Mesothelial cell of epicardium (in vitro differentiated cells): ENCODE measurements at regions not wholly inside any gene's neighbourhood (a gene's known extent, or its start where the extent isn't known, plus 50 kb on each side); places are given as distances from the start of the nearest gene placed in this dataset.

Experiments
- DNase-seq, 2 experiments: peaks; one replicate each; pipeline ENCODE4 v3.0.0; 2021; ENCODE audit warnings: low spot score in 2 of 2; ENCODE audit not compliant: unreplicated experiment in 2 of 2
- H3K27ac Mint-ChIP-seq: 2 replicates; pipeline ENCODE4 v1.8.0; 2021; ENCODE audit warnings: mixed read lengths
- H3K27me3 Mint-ChIP-seq: 2 replicates; pipeline ENCODE4 v1.8.0; 2021; ENCODE audit warnings: low read depth, mixed read lengths
- H3K36me3 Mint-ChIP-seq: 2 replicates; pipeline ENCODE4 v1.8.0; 2021; ENCODE audit warnings: mixed read lengths
- H3K4me1 Mint-ChIP-seq: 2 replicates; pipeline ENCODE4 v1.8.0; 2021; ENCODE audit warnings: mixed read lengths
- H3K4me3 Mint-ChIP-seq: 2 replicates; pipeline ENCODE4 v1.8.0; 2021; ENCODE audit warnings: mild to moderate bottlenecking, moderate library complexity, mixed read lengths
- H3K9me3 Mint-ChIP-seq: 2 replicates; pipeline ENCODE4 v1.8.0; 2021; ENCODE audit warnings: mixed read lengths
- CTCF ChIP-seq: fragments of 200-600 bp; sonication (generic); IDR thresholded peaks from one replicate; pipeline ENCODE4 v1.5.0; 2021; ENCODE audit warnings: antibody characterized with exemption; ENCODE audit not compliant: unreplicated experiment

GRCh38 chr11:134705858-134706257 lies 293.8 kb upstream of the B3GAT1 start:
- H3K27ac Mint-ChIP-seq: no peak overlapping the region
- H3K9me3 Mint-ChIP-seq: no peaks in the 10 kb centered on the region
- H3K4me1 Mint-ChIP-seq: no peaks in the 10 kb centered on the region
- H3K27me3 Mint-ChIP-seq: peaks cover 42% of the 10 kb centered on the region
- no peak overlapping the region for H3K4me3 Mint-ChIP-seq
- no peak for DNase-seq
- TF ChIP-seq CTCF: no peak
- H3K36me3 Mint-ChIP-seq: no peaks in the 10 kb centered on the region

GRCh38 chr11:134702827-134703226 lies 290.8 kb upstream of the B3GAT1 start:
- no peak overlapping the region for H3K27ac Mint-ChIP-seq
- TF ChIP-seq CTCF: no peak
- no peak for DNase-seq
- peaks cover 49% of the 10 kb centered on the region for H3K27me3 Mint-ChIP-seq
- H3K4me1 Mint-ChIP-seq: no peaks in the 10 kb centered on the region
- no peaks in the 10 kb centered on the region for H3K36me3 Mint-ChIP-seq
- H3K4me3 Mint-ChIP-seq: no peak overlapping the region
- no peaks in the 10 kb centered on the region for H3K9me3 Mint-ChIP-seq

GRCh38 chr11:134701564-134702165 lies 289.6 kb upstream of the B3GAT1 start:
- no peaks in the 10 kb centered on the region for H3K9me3 Mint-ChIP-seq
- H3K27ac Mint-ChIP-seq: no peak overlapping the region
- H3K36me3 Mint-ChIP-seq: no peaks in the 10 kb centered on the region
- no peak overlapping the region for H3K4me3 Mint-ChIP-seq
- no peaks in the 10 kb centered on the region for H3K4me1 Mint-ChIP-seq
- DNase-seq: no peak
- TF ChIP-seq CTCF: no peak
- peaks cover 44% of the 10 kb centered on the region for H3K27me3 Mint-ChIP-seq

GRCh38 chr11:134700101-134700640 lies 288.1 kb upstream of the B3GAT1 start:
- DNase-seq: no peak
- Mint-ChIP-seq H3K27ac (no peak overlapping the region), H3K4me1 (no peaks in the 10 kb centered on the region), H3K27me3 (peaks cover 45% of the 10 kb centered on the region), H3K4me3 (no peak overlapping the region), H3K36me3 (no peaks in the 10 kb centered on the region), H3K9me3 (no peaks in the 10 kb centered on the region)
- no peak for TF ChIP-seq CTCF

- no peak for TF ChIP-seq CTCF
- H3K4me1 Mint-ChIP-seq: peaks cover 10% of the 10 kb centered on the region
- no peaks in the 10 kb centered on the region for H3K36me3 Mint-ChIP-seq
- H3K4me3 Mint-ChIP-seq: no peak overlapping the region
- no peak for DNase-seq
- no peak overlapping the region for H3K27ac Mint-ChIP-seq
- H3K9me3 Mint-ChIP-seq: no peaks in the 10 kb centered on the region
- peaks cover 40% of the 10 kb centered on the region for H3K27me3 Mint-ChIP-seq
These were observed 284.4 kb upstream of the B3GAT1 start for GRCh38 chr11:134696455-134696854.
